HG03342 (cell line): ENCODE measurements at regions not wholly inside any gene's neighbourhood (a gene's known extent, or its start where the extent isn't known, plus 50 kb on each side); places are given as distances from the start of the nearest gene placed in this dataset.

Experiments
- ATAC-seq: cut with Tn5 transposase; IDR thresholded peaks from one replicate; pipeline ENCODE4 v1.9.1; 2021; ENCODE audit warnings: mild to moderate bottlenecking, moderate library complexity; ENCODE audit not compliant: unreplicated experiment

GRCh38 chr2:56099963-56100362 is 83.8 kb upstream of the CCDC85A start:
- no peak for ATAC-seq

GRCh38 chr2:56100791-56101312 is 82.9 kb upstream of the CCDC85A start:
- no peak for ATAC-seq

- ATAC-seq, result no peak
Observed at GRCh38 chr2:56102098-56102497, 81.7 kb upstream of the CCDC85A start.

GRCh38 chr2:56102866-56103265 is 80.9 kb upstream of the CCDC85A start:
- no peak for ATAC-seq

- no peak for ATAC-seq
Observed at GRCh38 chr2:56104962-56105361, 78.8 kb upstream of the CCDC85A start.

GRCh38 chr2:56107502-56108220 is 76.1 kb upstream of the CCDC85A start:
- ATAC-seq, result no peak

- no peak for ATAC-seq
Observed at GRCh38 chr2:56108806-56109205, 75.0 kb upstream of the CCDC85A start.

- no peak for ATAC-seq
Observed at GRCh38 chr2:56109994-56110393, 73.8 kb upstream of the CCDC85A start.

- no peak for ATAC-seq
Observed at GRCh38 chr2:56113382-56113975, 70.3 kb upstream of the CCDC85A start.

- no peak for ATAC-seq
Observed at GRCh38 chr2:56117764-56118163, 66.0 kb upstream of the CCDC85A start.

- no peak for ATAC-seq
Observed at GRCh38 chr2:56118474-56118873, 65.3 kb upstream of the CCDC85A start.

GRCh38 chr2:56121995-56122394 is 61.8 kb upstream of the CCDC85A start:
- ATAC-seq, result no peak

GRCh38 chr2:56123538-56123937 is 60.3 kb upstream of the CCDC85A start:
- ATAC-seq, result no peak

GRCh38 chr2:56127010-56127409 is 56.8 kb upstream of the CCDC85A start:
- no peak for ATAC-seq

GRCh38 chr2:56127463-56128152 is 56.2 kb upstream of the CCDC85A start:
- ATAC-seq, result no peak

- ATAC-seq, result no peak
Observed at GRCh38 chr2:56128235-56128634, 55.6 kb upstream of the CCDC85A start.

- no peak for ATAC-seq
Observed at GRCh38 chr2:56130463-56131070, 53.2 kb upstream of the CCDC85A start.

GRCh38 chr2:56132138-56132537 is 51.7 kb upstream of the CCDC85A start:
- no peak for ATAC-seq

- ATAC-seq, result no peak
Observed at GRCh38 chr2:56133441-56133840, 50.3 kb upstream of the CCDC85A start.

- no peak for ATAC-seq
Observed at GRCh38 chr2:56133931-56134629, 49.7 kb upstream of the CCDC85A start.
